ENCODE measurements at regions not wholly inside any gene's neighbourhood (a gene's known extent, or its start where the extent isn't known, plus 50 kb on each side); places are given as distances from the start of the nearest gene placed in this dataset.

DNA sequence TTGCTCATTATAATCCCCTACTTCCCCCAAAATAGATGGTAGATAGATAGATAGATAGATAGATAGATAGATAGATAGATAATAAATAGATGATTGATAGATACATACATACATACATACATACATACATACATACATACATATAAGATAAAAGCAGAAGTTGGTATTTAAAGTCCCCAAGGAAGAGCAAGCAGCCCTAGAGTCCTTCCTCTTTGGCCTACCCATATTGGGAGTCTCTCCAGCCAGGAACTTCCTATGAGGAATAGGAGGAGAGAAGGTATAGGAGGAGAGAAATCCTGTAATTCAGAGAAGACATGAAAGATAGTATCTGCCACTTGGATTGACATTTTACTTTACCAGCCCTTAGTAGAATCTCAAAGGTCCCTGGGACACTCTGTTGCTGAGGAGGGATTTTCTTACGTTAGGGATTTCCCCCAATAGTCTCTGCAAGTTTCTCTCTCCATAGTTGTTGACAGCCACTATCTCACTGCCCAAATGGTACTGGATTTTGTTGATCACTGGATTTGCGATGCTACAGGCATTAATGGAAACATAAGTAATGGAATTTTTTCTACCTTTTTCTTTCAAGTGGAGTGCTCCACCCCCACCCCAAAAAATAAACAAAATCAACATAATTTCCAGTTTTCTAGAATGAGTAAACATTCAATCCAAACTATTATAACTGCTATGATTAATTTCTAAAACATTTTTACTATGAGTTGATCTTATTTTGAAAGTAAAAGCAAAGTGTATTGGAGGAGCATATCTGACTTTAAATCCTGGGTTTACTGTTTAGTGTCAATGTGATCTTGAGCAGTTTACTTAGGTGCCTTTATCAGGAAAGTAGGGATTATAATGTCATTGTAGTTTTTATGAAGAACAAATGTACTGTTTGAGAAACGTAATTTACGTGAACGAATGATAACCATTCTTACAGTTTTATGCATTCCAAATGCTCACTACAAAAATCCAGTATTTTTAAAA lies 93.2 kb upstream of the TNFSF4 start:
- H2BK15ac ChIP-seq (ENCODE audit: low read length), result no peak overlapping the region
- no peak overlapping the region for H3K27ac ChIP-seq (replicated peaks; ENCODE audit: low read length)
- no peaks in the 10 kb centered on the region for H3K79me1 ChIP-seq (ENCODE audit: low read depth, low read length)
- no peak overlapping the region for H2AK5ac ChIP-seq (ENCODE audit: low read depth, low read length)
- H3K23ac ChIP-seq (ENCODE audit: low read depth, low read length, poor library complexity), result no peak overlapping the region
- no peak overlapping the region for H2BK120ac ChIP-seq (ENCODE audit: low read depth, low read length)
- H3K36me3 ChIP-seq (replicated peaks in 1 of 2; ENCODE audit: control insufficient read depth in 2 of 2, insufficient read depth in 2 of 2, low read length in 2 of 2), result no peaks in the 10 kb centered on the region
- DNase-seq (ENCODE audit: low spot score), result no peak
- no peak overlapping the region for H3K4me3 ChIP-seq (ENCODE audit: low read length in 2 of 2)
- H3K9me3 ChIP-seq (replicated peaks in 1 of 2; ENCODE audit: control insufficient read depth in 2 of 2, insufficient read depth in 1 of 2, low read depth in 1 of 2, low read length in 2 of 2), result no peaks in the 10 kb centered on the region
- H3K4me1 ChIP-seq (ENCODE audit: control insufficient read depth in 2 of 2, insufficient read depth in 1 of 2, low read depth in 1 of 2, low read length in 2 of 2), result peaks cover 0 to 13% of the 10 kb centered on the region in 2 donors
- H3K4ac ChIP-seq (ENCODE audit: low read length), result no peak overlapping the region
- H4K91ac ChIP-seq (ENCODE audit: low read depth, low read length, poor library complexity), result no peak overlapping the region
- no CpG with 5 or more reads among the region's 5 CpGs for WGBS, 2 donors (ENCODE audit: extremely low coverage in 2 of 2, insufficient read length in 2 of 2, insufficient replicate concordance in 1 of 2)
- H4K8ac ChIP-seq (ENCODE audit: low read depth, low read length), result no peak overlapping the region
- H3K27me3 ChIP-seq (ENCODE audit: control insufficient read depth in 3 of 3, insufficient read depth in 3 of 3, low read depth in 1 of 3, low read length in 3 of 3), result no peaks in the 10 kb centered on the region
- H2BK12ac ChIP-seq (ENCODE audit: low read length), result no peak overlapping the region
- no peak overlapping the region for H2BK5ac ChIP-seq (ENCODE audit: low read length)
- no peak overlapping the region for H3K18ac ChIP-seq (ENCODE audit: low read length)
- no peak overlapping the region for H3K9ac ChIP-seq (ENCODE audit: low read depth, low read length, poor library complexity)
- H3K14ac ChIP-seq (ENCODE audit: low read length), result no peak overlapping the region
- H2AFZ ChIP-seq (ENCODE audit: low read length), result no peak overlapping the region
- H3K4me2 ChIP-seq (ENCODE audit: insufficient read depth, low read length, poor library complexity, severe bottlenecking), result no peak overlapping the region

DNA sequence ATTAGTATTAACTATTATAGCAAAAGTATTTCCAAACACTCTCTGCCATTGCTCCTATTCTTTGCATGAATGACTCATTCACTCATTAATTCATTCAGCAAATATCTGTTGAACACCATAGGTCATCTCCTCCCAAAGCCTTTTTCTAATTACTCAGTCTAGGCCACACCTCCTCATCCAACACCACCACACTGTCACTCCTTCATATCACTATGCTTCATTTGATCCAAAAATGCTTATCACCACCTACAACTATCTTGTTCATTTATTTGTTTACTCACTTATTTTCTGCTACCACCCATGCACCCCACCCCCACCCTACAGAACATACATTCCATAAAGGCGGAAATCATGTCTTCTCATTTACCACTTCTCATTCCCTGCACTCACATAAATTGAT lies 94.4 kb upstream of the TNFSF4 start:
- H3K27ac ChIP-seq (replicated peaks; ENCODE audit: low read length), result no peak overlapping the region
- no peak overlapping the region for H3K9ac ChIP-seq (ENCODE audit: low read depth, low read length, poor library complexity)
- no peak overlapping the region for H4K8ac ChIP-seq (ENCODE audit: low read depth, low read length)
- no peak overlapping the region for H2AK5ac ChIP-seq (ENCODE audit: low read depth, low read length)
- H3K4ac ChIP-seq (ENCODE audit: low read length), result no peak overlapping the region
- no peak overlapping the region for H2BK15ac ChIP-seq (ENCODE audit: low read length)
- H3K4me3 ChIP-seq (ENCODE audit: low read length in 2 of 2), result no peak overlapping the region
- no peak overlapping the region for H3K14ac ChIP-seq (ENCODE audit: low read length)
- H3K4me2 ChIP-seq (ENCODE audit: insufficient read depth, low read length, poor library complexity, severe bottlenecking), result no peak overlapping the region
- no peaks in the 10 kb centered on the region for H3K79me1 ChIP-seq (ENCODE audit: low read depth, low read length)
- no peak overlapping the region for H2BK12ac ChIP-seq (ENCODE audit: low read length)
- no peak overlapping the region for H3K23ac ChIP-seq (ENCODE audit: low read depth, low read length, poor library complexity)
- H3K36me3 ChIP-seq (replicated peaks in 1 of 2; ENCODE audit: control insufficient read depth in 2 of 2, insufficient read depth in 2 of 2, low read length in 2 of 2), result no peaks in the 10 kb centered on the region
- no peaks in the 10 kb centered on the region for H3K9me3 ChIP-seq (replicated peaks in 1 of 2; ENCODE audit: control insufficient read depth in 2 of 2, insufficient read depth in 1 of 2, low read depth in 1 of 2, low read length in 2 of 2)
- H3K4me1 ChIP-seq (ENCODE audit: control insufficient read depth in 2 of 2, insufficient read depth in 1 of 2, low read depth in 1 of 2, low read length in 2 of 2), result peaks cover 0 to 13% of the 10 kb centered on the region in 2 donors
- H2BK5ac ChIP-seq (ENCODE audit: low read length), result no peak overlapping the region
- DNase-seq (ENCODE audit: low spot score), result no peak
- H2AFZ ChIP-seq (ENCODE audit: low read length), result no peak overlapping the region
- H3K27me3 ChIP-seq (ENCODE audit: control insufficient read depth in 3 of 3, insufficient read depth in 3 of 3, low read depth in 1 of 3, low read length in 3 of 3), result no peaks in the 10 kb centered on the region
- H2BK120ac ChIP-seq (ENCODE audit: low read depth, low read length), result no peak overlapping the region
- H3K18ac ChIP-seq (ENCODE audit: low read length), result no peak overlapping the region
- WGBS, 2 donors (ENCODE audit: extremely low coverage in 2 of 2, insufficient read length in 2 of 2, insufficient replicate concordance in 1 of 2), result no CpG with 5 or more reads among the region's 1 CpG
- no peak overlapping the region for H4K91ac ChIP-seq (ENCODE audit: low read depth, low read length, poor library complexity)

DNA sequence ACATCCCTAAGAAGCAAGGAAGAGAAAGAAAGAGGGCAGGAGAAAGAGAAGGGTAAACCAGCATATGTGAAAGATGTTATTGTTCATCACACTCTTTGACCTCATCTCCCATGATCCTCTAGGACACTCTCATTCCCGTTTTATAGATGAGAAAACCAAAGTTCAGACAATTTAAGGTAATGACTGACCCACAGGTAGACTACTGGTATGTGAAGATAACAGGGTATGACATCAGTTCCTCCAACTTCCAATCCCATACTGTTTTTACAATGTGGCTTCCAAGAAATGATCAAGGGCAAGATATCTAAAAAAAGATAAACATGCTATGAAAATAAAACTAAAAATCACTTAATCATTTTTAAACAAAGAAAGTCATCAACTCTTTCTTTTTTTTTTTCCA lies 95.2 kb upstream of the TNFSF4 start:
- H2AK5ac ChIP-seq (ENCODE audit: low read depth, low read length), result no peak overlapping the region
- H2BK15ac ChIP-seq (ENCODE audit: low read length), result no peak overlapping the region
- H3K4me2 ChIP-seq (ENCODE audit: insufficient read depth, low read length, poor library complexity, severe bottlenecking), result no peak overlapping the region
- H2BK120ac ChIP-seq (ENCODE audit: low read depth, low read length), result no peak overlapping the region
- no peak overlapping the region for H3K4ac ChIP-seq (ENCODE audit: low read length)
- H3K9me3 ChIP-seq (replicated peaks in 1 of 2; ENCODE audit: control insufficient read depth in 2 of 2, insufficient read depth in 1 of 2, low read depth in 1 of 2, low read length in 2 of 2), result no peaks in the 10 kb centered on the region
- no peak overlapping the region for H2BK5ac ChIP-seq (ENCODE audit: low read length)
- no peak overlapping the region for H3K18ac ChIP-seq (ENCODE audit: low read length)
- peaks cover 0 to 13% of the 10 kb centered on the region in 2 donors for H3K4me1 ChIP-seq (ENCODE audit: control insufficient read depth in 2 of 2, insufficient read depth in 1 of 2, low read depth in 1 of 2, low read length in 2 of 2)
- H3K27me3 ChIP-seq (ENCODE audit: control insufficient read depth in 3 of 3, insufficient read depth in 3 of 3, low read depth in 1 of 3, low read length in 3 of 3), result no peaks in the 10 kb centered on the region
- no peak overlapping the region for H3K14ac ChIP-seq (ENCODE audit: low read length)
- DNase-seq (ENCODE audit: low spot score), result no peak
- H2BK12ac ChIP-seq (ENCODE audit: low read length), result no peak overlapping the region
- no peak overlapping the region for H3K23ac ChIP-seq (ENCODE audit: low read depth, low read length, poor library complexity)
- no peak overlapping the region for H3K9ac ChIP-seq (ENCODE audit: low read depth, low read length, poor library complexity)
- H4K91ac ChIP-seq (ENCODE audit: low read depth, low read length, poor library complexity), result no peak overlapping the region
- H3K27ac ChIP-seq (replicated peaks; ENCODE audit: low read length), result no peak overlapping the region
- no peaks in the 10 kb centered on the region for H3K79me1 ChIP-seq (ENCODE audit: low read depth, low read length)
- no peaks in the 10 kb centered on the region for H3K36me3 ChIP-seq (replicated peaks in 1 of 2; ENCODE audit: control insufficient read depth in 2 of 2, insufficient read depth in 2 of 2, low read length in 2 of 2)
- no peak overlapping the region for H4K8ac ChIP-seq (ENCODE audit: low read depth, low read length)
- no CpG with 5 or more reads among the region's 1 CpG for WGBS, 2 donors (ENCODE audit: extremely low coverage in 2 of 2, insufficient read length in 2 of 2, insufficient replicate concordance in 1 of 2)
- H2AFZ ChIP-seq (ENCODE audit: low read length), result no peak overlapping the region
- no peak overlapping the region for H3K4me3 ChIP-seq (ENCODE audit: low read length in 2 of 2)

DNA sequence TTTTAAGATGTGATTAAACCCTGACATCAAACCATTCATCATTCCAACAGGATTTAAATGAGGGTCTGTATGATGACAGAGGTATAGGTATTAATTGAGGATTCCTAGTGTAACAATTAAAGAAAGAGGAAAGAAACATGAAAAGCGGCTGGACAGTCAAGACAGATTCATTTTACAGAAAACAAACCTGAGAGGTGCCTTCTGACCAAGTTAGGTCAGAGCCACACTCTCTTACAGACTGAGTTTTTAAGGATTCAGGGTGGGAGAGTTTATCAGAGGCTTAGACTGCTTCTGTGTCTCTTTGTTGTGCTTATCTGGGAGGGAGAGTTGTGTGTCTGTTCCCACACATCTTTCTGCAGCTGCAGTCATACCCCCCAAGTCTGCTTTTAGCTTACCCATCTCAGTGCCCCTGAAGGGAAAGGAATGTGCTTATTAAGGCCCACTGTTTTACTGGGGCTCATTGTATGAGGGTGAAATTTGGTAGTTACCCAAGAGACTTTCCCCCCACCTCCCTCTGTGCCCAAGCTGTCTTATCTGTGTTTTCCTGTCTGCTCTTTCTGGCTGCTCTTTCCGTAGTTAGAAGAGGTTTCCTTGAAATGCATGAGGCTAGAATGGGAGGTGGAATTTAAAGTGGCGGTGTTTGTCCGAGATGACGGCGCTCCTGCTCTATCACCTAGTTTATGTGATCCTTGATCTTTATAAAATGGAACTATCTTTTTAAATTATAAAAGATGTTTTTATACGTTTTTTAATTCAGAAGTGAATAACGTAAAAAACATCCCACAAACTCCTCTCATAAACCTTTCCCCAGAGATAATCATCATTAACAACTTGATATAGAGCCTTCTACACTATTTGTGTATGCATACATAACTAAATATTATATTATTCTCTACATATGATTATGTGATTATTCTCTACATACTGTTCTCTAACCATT lies 96.0 kb upstream of the TNFSF4 start:
- no peak for DNase-seq (ENCODE audit: low spot score)
- Histone ChIP-seq H3K27ac (replicated peaks; ENCODE audit: low read length) (peak overlapping the region; percentile 59), H2BK15ac (ENCODE audit: low read length) (no peak overlapping the region), H3K4ac (ENCODE audit: low read length) (no peak overlapping the region), H3K14ac (ENCODE audit: low read length) (no peak overlapping the region), H3K79me1 (ENCODE audit: low read depth, low read length) (no peaks in the 10 kb centered on the region), H2BK5ac (ENCODE audit: low read length) (no peak overlapping the region), H3K4me1 (ENCODE audit: control insufficient read depth in 2 of 2, insufficient read depth in 1 of 2, low read depth in 1 of 2, low read length in 2 of 2) (peaks cover 0 to 10% of the 10 kb centered on the region in 2 donors), H3K27me3 (ENCODE audit: control insufficient read depth in 3 of 3, insufficient read depth in 3 of 3, low read depth in 1 of 3, low read length in 3 of 3) (no peaks in the 10 kb centered on the region), H3K4me2 (ENCODE audit: insufficient read depth, low read length, poor library complexity, severe bottlenecking) (no peak overlapping the region), H4K8ac (ENCODE audit: low read depth, low read length) (no peak overlapping the region), H2AK5ac (ENCODE audit: low read depth, low read length) (no peak overlapping the region), H2AFZ (ENCODE audit: low read length) (peak overlapping the region; percentile 42), H3K9ac (ENCODE audit: low read depth, low read length, poor library complexity) (no peak overlapping the region), H2BK12ac (ENCODE audit: low read length) (no peak overlapping the region), H3K9me3 (replicated peaks in 1 of 2; ENCODE audit: control insufficient read depth in 2 of 2, insufficient read depth in 1 of 2, low read depth in 1 of 2, low read length in 2 of 2) (no peaks in the 10 kb centered on the region), H2BK120ac (ENCODE audit: low read depth, low read length) (no peak overlapping the region), H3K18ac (ENCODE audit: low read length) (no peak overlapping the region), H3K4me3 (ENCODE audit: low read length in 2 of 2) (no peak overlapping the region), H3K23ac (ENCODE audit: low read depth, low read length, poor library complexity) (no peak overlapping the region), H3K36me3 (replicated peaks in 1 of 2; ENCODE audit: control insufficient read depth in 2 of 2, insufficient read depth in 2 of 2, low read length in 2 of 2) (no peaks in the 10 kb centered on the region), H4K91ac (ENCODE audit: low read depth, low read length, poor library complexity) (no peak overlapping the region)
- WGBS, 2 donors (ENCODE audit: extremely low coverage in 2 of 2, insufficient read length in 2 of 2, insufficient replicate concordance in 1 of 2), result no CpG with 5 or more reads among the region's 8 CpGs

Data from neuronal stem cell (in vitro differentiated cells).